ENCODE measurements at regions not wholly inside any gene's neighbourhood (a gene's known extent, or its start where the extent isn't known, plus 50 kb on each side); places are given as distances from the start of the nearest gene placed in this dataset.

GRCh38 chr6:15121977-15122550 lies 123.8 kb upstream of the JARID2 start:
- Histone ChIP-seq H3K9me2 (no peaks in the 10 kb centered on the region), H3K9ac (no peak overlapping the region), H3K27me3 (ENCODE audit: insufficient read depth) (no peaks in the 10 kb centered on the region), H3K4me3 (ENCODE audit: low read depth in 2 of 2, low read length in 1 of 2) (no peak overlapping the region), H3K36me3 (replicated peaks in 1 of 2; ENCODE audit: control insufficient read depth in 1 of 2, insufficient read depth in 2 of 2, low read length in 1 of 2) (no peaks in the 10 kb centered on the region), H3K4me2 (no peak overlapping the region), H4K20me1 (ENCODE audit: insufficient read depth) (no peaks in the 10 kb centered on the region), H2AFZ (ENCODE audit: low read depth) (no peak overlapping the region), H3K9me3 (no peaks in the 10 kb centered on the region), H3K27ac (ENCODE audit: low read depth in 2 of 2, low read length in 1 of 2) (no peak overlapping the region), H3K79me2 (ENCODE audit: insufficient read depth) (no peaks in the 10 kb centered on the region), H3F3A (replicated peaks; ENCODE audit: insufficient read depth) (no peaks in the 10 kb centered on the region), H3K4me1 (ENCODE audit: control insufficient read depth in 1 of 2, insufficient read depth in 2 of 2, low read depth in 1 of 2, low read length in 1 of 2) (no peaks in the 10 kb centered on the region)
- POLR2A ChIA-PET: no interaction called here
- TF ChIP-seq TEAD4 (IDR thresholded peaks at IDR 0.05; ENCODE audit: borderline replicate concordance, insufficient read depth) (no peak), MAX (IDR thresholded peaks at IDR 0.05; ENCODE audit: low read depth) (no peak), EP300 (IDR thresholded peaks at IDR 0.05; ENCODE audit: borderline replicate concordance in 1 of 2, low read depth in 1 of 2, low read length in 1 of 2) (no peak)
- CTCF ChIA-PET: no interaction called here
- no peak for DNase-seq
- 58% methylated on average over 6 of the region's 6 CpGs for WGBS (ENCODE audit: low lambda C conversion rate)

DNA sequence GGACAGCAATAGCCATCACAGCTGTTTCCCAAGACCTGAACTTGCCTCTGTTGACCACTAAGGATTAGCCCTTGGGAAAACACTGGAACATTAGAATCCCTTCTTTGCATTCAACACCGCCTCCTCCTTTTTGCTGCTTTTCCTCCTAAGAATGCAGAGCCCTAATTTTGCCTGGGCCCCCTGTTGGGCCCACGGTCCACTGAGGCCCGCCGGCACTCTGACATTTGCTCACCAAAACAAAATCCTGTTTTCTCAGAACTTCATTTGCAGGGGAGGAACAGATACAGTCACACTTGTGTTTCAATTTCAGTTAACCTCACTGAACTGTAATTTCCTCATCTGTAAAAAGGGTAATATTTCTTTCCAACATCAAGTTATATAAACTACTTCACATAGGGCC lies 116.0 kb upstream of the JARID2 start:
- no peaks in the 10 kb centered on the region for H3K9me2 ChIP-seq
- POLR2A ChIA-PET: no interaction called here
- H3K9me3 ChIP-seq: no peaks in the 10 kb centered on the region
- H3K4me3 ChIP-seq (ENCODE audit: low read depth in 2 of 2, low read length in 1 of 2): no peak overlapping the region
- H3K79me2 ChIP-seq (ENCODE audit: insufficient read depth): no peaks in the 10 kb centered on the region
- 82% methylated on average over 4 of the region's 4 CpGs for WGBS (ENCODE audit: low lambda C conversion rate)
- TF ChIP-seq CHD2 (IDR thresholded peaks at IDR 0.05; ENCODE audit: low read length, partially characterized antibody): no peak
- no peak for TF ChIP-seq FOXJ3 (CRISPR knock-in tag; IDR thresholded peaks at IDR 0.05)
- TF ChIP-seq NFIC (IDR thresholded peaks at IDR 0.05; ENCODE audit: borderline replicate concordance): no peak
- no peak for TF ChIP-seq RCOR1 (IDR thresholded peaks at IDR 0.05; ENCODE audit: low read length)
- TF ChIP-seq GATA2 (CRISPR knock-in tag; IDR thresholded peaks at IDR 0.05): no peak
- no peak for TF ChIP-seq EP300 (IDR thresholded peaks at IDR 0.05; ENCODE audit: borderline replicate concordance in 1 of 2, low read depth in 1 of 2, low read length in 1 of 2)
- TF ChIP-seq TEAD4 (IDR thresholded peaks at IDR 0.05; ENCODE audit: borderline replicate concordance, insufficient read depth): no peak
- TF ChIP-seq MAX (IDR thresholded peaks at IDR 0.05; ENCODE audit: low read depth): no peak
- no peak for TF ChIP-seq ELF1 (IDR thresholded peaks at IDR 0.05)
- TF ChIP-seq MXI1 (IDR thresholded peaks at IDR 0.05; ENCODE audit: low read depth, low read length): no peak
- TF ChIP-seq, protein P1, sequence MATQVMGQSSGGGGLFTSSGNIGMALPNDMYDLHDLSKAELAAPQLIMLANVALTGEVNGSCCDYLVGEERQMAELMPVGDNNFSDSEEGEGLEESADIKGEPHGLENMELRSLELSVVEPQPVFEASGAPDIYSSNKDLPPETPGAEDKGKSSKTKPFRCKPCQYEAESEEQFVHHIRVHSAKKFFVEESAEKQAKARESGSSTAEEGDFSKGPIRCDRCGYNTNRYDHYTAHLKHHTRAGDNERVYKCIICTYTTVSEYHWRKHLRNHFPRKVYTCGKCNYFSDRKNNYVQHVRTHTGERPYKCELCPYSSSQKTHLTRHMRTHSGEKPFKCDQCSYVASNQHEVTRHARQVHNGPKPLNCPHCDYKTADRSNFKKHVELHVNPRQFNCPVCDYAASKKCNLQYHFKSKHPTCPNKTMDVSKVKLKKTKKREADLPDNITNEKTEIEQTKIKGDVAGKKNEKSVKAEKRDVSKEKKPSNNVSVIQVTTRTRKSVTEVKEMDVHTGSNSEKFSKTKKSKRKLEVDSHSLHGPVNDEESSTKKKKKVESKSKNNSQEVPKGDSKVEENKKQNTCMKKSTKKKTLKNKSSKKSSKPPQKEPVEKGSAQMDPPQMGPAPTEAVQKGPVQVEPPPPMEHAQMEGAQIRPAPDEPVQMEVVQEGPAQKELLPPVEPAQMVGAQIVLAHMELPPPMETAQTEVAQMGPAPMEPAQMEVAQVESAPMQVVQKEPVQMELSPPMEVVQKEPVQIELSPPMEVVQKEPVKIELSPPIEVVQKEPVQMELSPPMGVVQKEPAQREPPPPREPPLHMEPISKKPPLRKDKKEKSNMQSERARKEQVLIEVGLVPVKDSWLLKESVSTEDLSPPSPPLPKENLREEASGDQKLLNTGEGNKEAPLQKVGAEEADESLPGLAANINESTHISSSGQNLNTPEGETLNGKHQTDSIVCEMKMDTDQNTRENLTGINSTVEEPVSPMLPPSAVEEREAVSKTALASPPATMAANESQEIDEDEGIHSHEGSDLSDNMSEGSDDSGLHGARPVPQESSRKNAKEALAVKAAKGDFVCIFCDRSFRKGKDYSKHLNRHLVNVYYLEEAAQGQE (IDR thresholded peaks at IDR 0.05; ENCODE audit: low read depth, low read length): no peak
- TF ChIP-seq PBX3 (IDR thresholded peaks at IDR 0.05): no peak
- no peak for TF ChIP-seq FOXM1 (IDR thresholded peaks at IDR 0.05; ENCODE audit: low read depth)
- TF ChIP-seq TAF1 (IDR thresholded peaks at IDR 0.05; ENCODE audit: borderline replicate concordance, low read depth, low read length): no peak
- TF ChIP-seq RAD21 (IDR thresholded peaks at IDR 0.05; ENCODE audit: low read length): no peak
- no peak for TF ChIP-seq MEF2A (IDR thresholded peaks at IDR 0.05; ENCODE audit: borderline replicate concordance, low read depth)
- no peak for TF ChIP-seq RFX5 (IDR thresholded peaks at IDR 0.05; ENCODE audit: low read length)
- no peak for TF ChIP-seq YY1 (IDR thresholded peaks at IDR 0.05; ENCODE audit: low read depth)
- TF ChIP-seq GABPA (IDR thresholded peaks at IDR 0.05; ENCODE audit: low read depth): no peak
- TF ChIP-seq, protein P2, sequence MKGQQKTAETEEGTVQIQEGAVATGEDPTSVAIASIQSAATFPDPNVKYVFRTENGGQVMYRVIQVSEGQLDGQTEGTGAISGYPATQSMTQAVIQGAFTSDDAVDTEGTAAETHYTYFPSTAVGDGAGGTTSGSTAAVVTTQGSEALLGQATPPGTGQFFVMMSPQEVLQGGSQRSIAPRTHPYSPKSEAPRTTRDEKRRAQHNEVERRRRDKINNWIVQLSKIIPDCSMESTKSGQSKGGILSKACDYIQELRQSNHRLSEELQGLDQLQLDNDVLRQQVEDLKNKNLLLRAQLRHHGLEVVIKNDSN (IDR thresholded peaks at IDR 0.05; ENCODE audit: borderline replicate concordance, low read depth): no peak
- DNase-seq: no peak
- no peak overlapping the region for H3K4me2 ChIP-seq
- no peak overlapping the region for H3K9ac ChIP-seq
- no peaks in the 10 kb centered on the region for H3K4me1 ChIP-seq (ENCODE audit: control insufficient read depth in 1 of 2, insufficient read depth in 2 of 2, low read depth in 1 of 2, low read length in 1 of 2)
- no peaks in the 10 kb centered on the region for H3F3A ChIP-seq (replicated peaks; ENCODE audit: insufficient read depth)
- CTCF ChIA-PET: no interaction called here
- no peak overlapping the region for H2AFZ ChIP-seq (ENCODE audit: low read depth)
- H3K27ac ChIP-seq (ENCODE audit: low read depth in 2 of 2, low read length in 1 of 2): no peak overlapping the region
- no peaks in the 10 kb centered on the region for H4K20me1 ChIP-seq (ENCODE audit: insufficient read depth)
- H3K36me3 ChIP-seq (replicated peaks in 1 of 2; ENCODE audit: control insufficient read depth in 1 of 2, insufficient read depth in 2 of 2, low read length in 1 of 2): no peaks in the 10 kb centered on the region
- H3K27me3 ChIP-seq (ENCODE audit: insufficient read depth): no peaks in the 10 kb centered on the region

Measured in SK-N-SH (cell line).